Neural progenitor cell (in vitro differentiated cells): ENCODE measurements at regions not wholly inside any gene's neighbourhood (a gene's known extent, or its start where the extent isn't known, plus 50 kb on each side); places are given as distances from the start of the nearest gene placed in this dataset.

Experiments
- CTCF ChIP-seq: fragments of 200-600 bp; sonication (generic); IDR thresholded peaks from 2 replicates; pipeline ENCODE4 v1.5.1; 2017; ENCODE audit warnings: antibody characterized with exemption, mild to moderate bottlenecking
- EZH2 ChIP-seq: fragments of 200-600 bp; sonication (generic); IDR thresholded peaks from 2 replicates; pipeline ENCODE4 v1.6.1; 2017; ENCODE audit warnings: antibody characterized with exemption, mild to moderate bottlenecking, moderate library complexity

- no peak for TF ChIP-seq CTCF
- TF ChIP-seq EZH2: no peak
These were observed 178.3 kb downstream of the EFNB2 start for GRCh38 chr13:106357198-106357597.
